Erythroblast (primary cell): ENCODE measurements at regions not wholly inside any gene's neighbourhood (a gene's known extent, or its start where the extent isn't known, plus 50 kb on each side); places are given as distances from the start of the nearest gene placed in this dataset.

Experiments used
- GATA1 ChIP-seq: IDR thresholded peaks from 2 replicates; pipeline ENCODE4 v1.6.1; 2011; ENCODE audit warnings: low read depth, mild to moderate bottlenecking, control low read depth, low read length, moderate library complexity
- POLR2A ChIP-seq: IDR thresholded peaks from 2 replicates; pipeline ENCODE4 v1.6.1; 2011; ENCODE audit warnings: mild to moderate bottlenecking, low read length

- TF ChIP-seq POLR2A (no peak), GATA1 (no peak)
Measured at GRCh38 chr2:8393506-8393905, 288.4 kb upstream of the ID2 start.
